ENCODE measurements at regions not wholly inside any gene's neighbourhood (a gene's known extent, or its start where the extent isn't known, plus 50 kb on each side); places are given as distances from the start of the nearest gene placed in this dataset.

DNA sequence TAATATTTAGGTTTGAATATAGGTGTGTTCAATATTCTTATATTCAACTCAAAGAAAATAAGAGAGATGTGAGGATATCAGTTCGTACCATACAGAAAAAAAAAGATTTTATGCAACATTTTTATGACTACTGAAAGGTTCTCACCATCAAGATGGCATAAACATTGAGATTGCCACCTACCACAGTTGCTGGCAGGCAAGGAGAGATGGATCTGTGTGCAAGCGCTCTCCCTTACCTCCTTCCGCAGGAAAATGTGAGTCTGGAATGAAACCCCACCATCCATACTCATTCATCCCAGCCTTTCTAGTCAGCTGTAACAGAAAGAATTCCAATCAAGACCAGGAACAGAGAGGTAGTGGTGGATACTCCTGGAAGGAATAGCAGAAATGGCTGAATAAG, 376.9 kb downstream of the PPP3CA start:
- no peak for DNase-seq

DNA sequence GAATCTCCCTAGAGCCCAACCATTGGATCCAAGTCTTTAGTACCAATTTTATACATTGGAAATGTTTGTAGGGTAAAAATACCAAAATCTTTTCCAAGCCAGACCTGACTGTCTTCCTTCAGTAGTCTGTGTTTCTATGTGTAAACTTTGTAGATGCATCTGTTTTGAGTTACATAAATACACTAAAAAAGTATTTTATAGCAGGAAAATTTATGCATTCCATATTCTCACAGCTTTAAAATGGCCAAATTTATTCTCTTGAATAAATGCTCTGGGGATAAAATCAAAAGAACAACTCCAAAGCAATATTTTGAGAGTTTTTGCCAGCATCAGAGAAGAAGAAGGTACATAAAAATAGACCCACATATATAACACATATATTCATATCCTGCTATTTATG, 377.4 kb downstream of the PPP3CA start:
- no peak for DNase-seq

GRCh38 chr4:100968046-100968445, 379.3 kb downstream of the PPP3CA start:
- no peak for DNase-seq

- DNase-seq, result no peak
These were observed 383.7 kb downstream of the PPP3CA start for GRCh38 chr4:100963627-100964026.

DNA sequence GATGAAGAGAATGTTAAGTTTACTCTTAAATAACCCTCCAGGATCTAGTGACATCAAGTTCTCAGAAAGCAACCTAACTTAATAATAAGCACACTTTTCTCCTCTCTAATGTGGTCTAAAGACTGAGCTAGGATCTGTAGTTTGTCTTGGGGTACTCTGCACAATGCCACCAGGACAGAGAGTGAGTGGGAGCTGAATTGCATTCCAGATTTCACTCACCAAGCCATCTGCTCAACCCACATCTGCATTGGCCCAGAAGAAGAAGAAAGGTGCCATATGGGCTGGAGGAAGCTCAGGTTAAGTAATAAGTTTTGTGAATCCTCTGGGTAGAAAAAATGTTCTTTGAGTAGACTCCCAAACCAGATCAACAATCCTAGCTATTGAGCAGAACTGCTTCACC, 384.6 kb downstream of the PPP3CA start:
- DNase-seq, result no peak

DNA sequence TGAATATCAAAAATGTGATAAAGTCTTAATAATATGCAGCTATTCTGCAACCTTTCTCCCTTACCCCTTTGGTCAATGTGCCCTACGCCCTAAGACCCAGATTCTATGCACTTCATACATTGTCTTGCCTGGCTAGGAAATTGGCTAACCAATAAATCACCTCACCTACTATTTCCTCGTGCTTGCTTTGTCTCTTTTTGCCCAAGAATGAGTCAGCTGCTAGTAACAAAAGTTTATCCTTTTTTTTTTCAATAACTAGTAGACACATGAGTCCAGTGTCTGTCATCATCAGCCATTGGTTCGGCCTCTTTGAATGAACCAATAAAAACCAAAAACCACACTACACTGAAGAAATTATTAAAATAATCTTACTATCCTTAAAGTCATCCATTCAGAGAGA, 387.1 kb downstream of the PPP3CA start:
- DNase-seq, result no peak

DNA sequence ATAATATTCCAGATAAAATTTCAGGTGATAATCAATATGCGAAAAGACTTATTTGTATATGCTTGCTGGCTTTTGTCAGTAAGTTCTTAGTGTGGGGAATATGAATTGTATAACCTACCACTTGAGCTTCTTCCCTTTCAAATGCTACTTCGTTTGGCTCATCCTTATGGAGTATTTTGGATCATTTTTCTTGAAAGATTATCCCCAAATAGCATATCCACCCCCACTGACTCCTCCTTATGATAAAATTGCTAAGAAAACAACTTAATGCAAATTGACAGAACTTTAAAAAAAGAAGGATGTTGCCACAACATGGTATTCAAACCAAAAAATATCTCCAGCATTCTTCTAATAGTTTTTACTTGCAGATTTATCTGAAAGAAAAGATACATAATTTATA, 393.3 kb downstream of the PPP3CA start:
- DNase-seq, result no peak

DNA sequence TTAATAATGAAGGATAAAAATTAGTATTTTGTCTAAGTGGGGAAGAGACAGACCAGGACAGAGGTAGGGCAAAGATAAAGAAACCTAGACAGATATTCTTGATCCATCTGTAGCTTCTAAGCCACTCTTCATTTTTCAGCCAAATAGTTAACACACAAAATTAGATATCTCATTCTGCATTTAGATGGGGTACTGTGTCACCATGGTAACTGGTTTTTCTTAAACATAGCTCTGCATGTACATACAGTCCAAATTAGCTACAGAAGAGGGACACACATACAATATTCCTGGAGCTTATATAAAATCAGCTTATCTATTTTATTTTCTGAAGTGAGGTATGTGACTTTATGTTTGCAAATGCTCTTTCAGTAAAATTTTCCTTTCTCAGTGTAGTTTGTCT, 393.7 kb downstream of the PPP3CA start:
- no peak for DNase-seq

DNA sequence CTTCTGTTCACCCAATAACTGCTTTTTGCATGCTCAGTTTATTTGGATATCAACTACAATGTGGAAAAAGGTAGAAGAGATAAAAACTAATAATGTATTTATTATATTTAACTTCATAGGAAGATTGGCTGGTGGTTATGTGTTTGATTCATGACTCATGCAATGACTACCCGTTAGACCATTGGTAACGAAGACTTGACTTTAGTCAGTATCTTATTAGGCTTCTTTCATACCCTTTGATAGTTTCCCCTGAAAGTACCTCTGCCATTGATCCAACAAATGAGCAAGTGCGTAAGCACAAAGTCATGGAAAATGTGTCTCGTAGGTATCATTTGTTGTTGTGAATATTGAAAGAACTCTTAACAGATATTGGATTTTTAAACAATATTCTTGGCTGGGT, 394.7 kb downstream of the PPP3CA start:
- DNase-seq, result no peak

GRCh38 chr4:100949350-100949935, 397.9 kb downstream of the PPP3CA start:
- no peak for DNase-seq

- no peak for DNase-seq
These were observed 398.4 kb downstream of the PPP3CA start for GRCh38 chr4:100948911-100949310.

DNA sequence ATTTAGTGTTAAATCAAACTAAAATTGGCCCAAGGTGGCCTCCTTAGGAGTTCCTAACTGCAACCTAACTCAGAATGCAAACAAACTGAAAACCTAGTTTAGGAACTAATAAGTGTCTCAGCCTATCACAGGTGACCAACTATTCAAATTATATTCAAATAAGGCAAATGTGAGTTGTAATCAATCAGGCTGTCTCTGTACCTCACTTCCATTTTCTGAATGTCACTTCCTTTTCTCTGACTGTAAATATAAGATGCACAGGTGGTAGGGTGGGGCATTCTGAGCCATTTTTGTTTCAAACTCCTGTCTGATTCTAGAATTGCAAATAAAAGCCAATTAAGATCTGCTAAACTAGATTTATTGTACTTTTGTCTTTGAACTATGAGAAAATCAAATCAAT, 401.5 kb downstream of the PPP3CA start:
- no peak for DNase-seq

DNA sequence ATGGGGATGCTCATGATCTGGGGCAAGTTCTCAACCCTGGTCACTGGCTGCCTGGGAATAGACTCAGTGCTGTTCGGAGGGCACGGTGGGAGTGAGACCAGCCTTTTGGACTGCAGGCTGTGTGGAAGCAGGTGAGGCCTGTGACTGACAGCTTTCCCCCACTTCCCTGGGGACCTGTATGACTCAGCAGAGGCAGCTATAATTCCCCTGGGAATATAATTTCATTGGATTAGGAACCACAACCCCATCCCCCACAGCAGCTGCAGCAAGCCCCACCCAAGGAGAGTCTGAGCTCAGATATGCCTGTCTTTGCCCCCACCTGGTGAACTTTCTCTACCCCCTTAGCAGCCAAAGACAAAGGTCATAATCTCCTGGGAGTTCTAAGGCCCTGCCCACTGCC, 408.6 kb downstream of the PPP3CA start:
- DNase-seq, result no peak

DNA sequence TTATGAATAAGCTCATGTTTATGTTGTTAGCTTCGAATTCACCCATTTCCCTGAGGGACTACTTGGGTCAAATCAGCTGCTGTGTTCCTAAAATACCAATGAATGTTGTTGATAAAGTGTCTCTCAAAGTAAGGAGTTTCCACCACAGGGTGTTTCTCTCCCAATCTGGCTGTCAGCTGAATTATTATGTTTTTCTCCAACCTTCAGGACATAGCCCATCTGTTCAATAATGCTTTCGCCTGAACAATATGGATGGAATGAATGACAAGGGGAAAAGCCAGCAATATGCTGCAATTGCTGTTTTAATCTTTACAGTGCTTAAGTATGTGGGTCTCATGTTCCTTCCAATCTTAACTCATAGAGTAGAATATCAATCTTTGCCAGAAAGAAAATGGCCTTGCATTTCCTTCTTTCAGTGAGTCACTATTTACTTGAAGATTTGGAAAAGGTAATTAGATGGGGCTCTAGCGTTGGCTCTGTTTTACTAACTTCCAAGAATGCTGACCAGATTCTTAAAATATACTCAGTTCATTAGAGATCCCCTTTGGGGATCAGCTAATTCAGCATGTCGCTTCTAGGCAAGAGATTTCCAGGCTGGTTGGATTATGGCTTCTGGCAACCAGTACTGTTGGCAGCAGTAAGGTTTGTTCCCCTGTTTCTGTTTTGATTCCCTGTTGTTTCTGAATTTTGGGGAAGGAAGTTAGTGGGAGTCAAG, 410.5 kb downstream of the PPP3CA start:
- DNase-seq, result no peak

- DNase-seq, result no peak
These were observed 412.2 kb downstream of the PPP3CA start for GRCh38 chr4:100935090-100935489.

DNA sequence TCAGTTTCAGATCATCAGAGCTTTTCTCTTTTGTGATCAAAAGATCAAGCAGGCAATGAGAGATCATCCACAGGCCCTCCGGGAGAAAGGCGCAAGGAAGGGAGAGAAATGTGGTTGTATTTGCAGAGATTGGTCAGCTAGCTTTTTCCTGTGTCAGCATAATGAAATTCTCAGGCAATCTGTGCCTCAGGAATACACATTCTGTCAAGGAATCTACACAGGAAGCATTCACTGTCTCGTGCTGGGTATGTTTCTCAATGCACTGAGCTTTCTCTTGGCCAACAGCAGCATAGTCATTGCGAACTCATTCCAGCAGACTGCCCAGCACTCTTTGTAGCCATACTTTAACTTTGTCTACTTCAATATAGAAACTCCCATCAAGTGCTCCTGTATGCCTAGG, 413.7 kb downstream of the PPP3CA start:
- DNase-seq, result no peak

GRCh38 chr4:100929758-100930157, 411.9 kb upstream of the EMCN start:
- peak; percentile 13 for DNase-seq

DNA sequence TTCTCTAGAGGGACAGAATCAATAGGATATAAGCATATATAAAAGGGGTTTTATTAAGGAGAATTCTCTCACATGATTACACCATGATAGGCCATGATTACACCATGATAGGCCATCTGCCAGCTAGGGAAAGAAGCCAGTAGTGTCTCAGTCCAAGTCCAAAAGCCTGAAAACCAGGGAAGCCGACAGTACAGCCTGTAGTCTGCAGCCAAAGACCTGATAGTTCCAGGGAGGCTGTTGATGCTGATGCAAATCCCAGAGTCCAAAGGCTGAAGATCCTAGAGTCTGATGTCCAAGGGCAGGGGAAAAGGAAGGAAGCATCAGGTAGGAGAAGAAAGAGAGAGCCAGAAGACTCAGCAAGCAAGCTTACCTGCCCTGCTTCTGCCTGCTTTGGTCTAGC, 411.3 kb upstream of the EMCN start:
- DNase-seq, result no peak

DNA sequence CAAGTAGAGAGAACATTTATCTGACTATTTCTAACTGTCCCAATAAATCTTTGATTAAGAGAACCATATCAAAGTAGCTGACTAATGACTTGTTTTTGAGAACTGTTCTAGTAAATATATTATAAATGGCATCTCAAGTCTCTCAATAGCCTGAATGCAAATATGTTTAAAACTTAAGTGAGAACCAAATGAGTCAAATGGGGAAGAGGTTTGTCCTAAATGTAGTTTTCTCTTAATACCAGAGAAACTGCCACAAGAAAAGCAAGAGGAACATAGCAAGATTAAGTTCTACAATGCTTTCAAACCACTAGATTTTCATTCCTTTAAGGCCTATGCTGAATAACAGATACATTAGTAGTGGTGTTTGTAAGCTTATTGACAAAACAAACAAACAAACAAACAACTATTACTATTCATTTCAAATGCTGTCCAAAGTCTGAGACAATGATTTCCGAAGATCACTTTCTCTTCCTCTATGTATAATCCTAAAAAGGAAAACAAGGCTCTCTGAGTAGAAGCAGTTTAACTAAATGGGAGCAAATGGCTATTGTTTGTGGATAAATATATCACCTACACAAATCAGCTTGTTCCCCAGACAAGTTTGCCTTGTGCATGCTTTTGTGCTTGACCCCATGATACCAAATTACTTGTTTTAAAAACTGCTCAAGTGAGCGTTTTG, 408.4 kb upstream of the EMCN start:
- no peak for DNase-seq

GRCh38 chr4:100913685-100914084, 395.9 kb upstream of the EMCN start:
- DNase-seq, result no peak

DNA sequence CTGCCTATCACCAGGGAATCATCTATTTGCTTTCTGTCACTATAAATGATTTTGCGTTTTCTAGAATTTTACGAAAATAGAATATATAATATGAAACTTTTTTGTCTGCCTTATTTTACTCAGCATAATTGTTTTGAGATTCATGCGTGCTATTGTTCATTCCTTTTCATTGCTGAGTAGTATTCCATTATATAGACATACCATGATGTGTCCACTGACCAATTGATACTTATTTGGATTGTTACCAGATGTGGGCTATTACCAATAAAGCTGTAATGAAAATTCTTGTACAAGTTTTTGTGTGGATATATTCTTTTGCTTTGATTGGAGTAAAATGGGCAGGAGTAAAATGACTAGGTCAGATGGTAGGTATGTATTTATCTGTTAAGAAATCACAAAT, 390.7 kb upstream of the EMCN start:
- no peak for DNase-seq

GRCh38 chr4:100907465-100908454, 389.9 kb upstream of the EMCN start:
- DNase-seq, result no peak

- no peak for DNase-seq
These were observed 389.2 kb upstream of the EMCN start for GRCh38 chr4:100906973-100907372.

All from NCI-H1105 treated with DMSO at 0.1 percent for 48 hours (cell line).